Mesenchymal stem cell (in vitro differentiated cells and primary cell): ENCODE measurements at regions not wholly inside any gene's neighbourhood (a gene's known extent, or its start where the extent isn't known, plus 50 kb on each side); places are given as distances from the start of the nearest gene placed in this dataset.

Source experiments
- DNase-seq: peaks from one replicate; pipeline ENCODE4 v3.0.0-alpha.2; 2013
- H2AFZ ChIP-seq: one replicate; pipeline ENCODE4 v1.6.1; 2013; ENCODE audit warnings: low read depth, mild to moderate bottlenecking, control low read depth, inconsistent platforms, low read length, moderate library complexity
- H2AK5ac ChIP-seq: 2 replicates; pipeline ENCODE4 v1.6.1; 2013; ENCODE audit warnings: low read length, moderate library complexity, mild to moderate bottlenecking, inconsistent platforms; ENCODE audit not compliant: severe bottlenecking
- H2BK120ac ChIP-seq: one replicate; pipeline ENCODE4 v1.6.1; 2013; ENCODE audit warnings: low read depth, mild to moderate bottlenecking, inconsistent platforms, low read length, moderate library complexity
- H2BK12ac ChIP-seq, 2 experiments: one replicate each; pipeline ENCODE4 v1.6.1; 2013; ENCODE audit warnings: inconsistent platforms in 2 of 2, low read length in 2 of 2, mild to moderate bottlenecking in 2 of 2, moderate library complexity in 2 of 2, control low read depth in 1 of 2
- H2BK15ac ChIP-seq: one replicate; pipeline ENCODE4 v1.6.1; 2013; ENCODE audit warnings: mild to moderate bottlenecking, low read depth, inconsistent platforms; ENCODE audit not compliant: poor library complexity, severe bottlenecking
- H2BK5ac ChIP-seq: 2 replicates; pipeline ENCODE4 v1.6.1; 2013; ENCODE audit warnings: low read depth, mild to moderate bottlenecking, low read length, control low read depth, inconsistent platforms; ENCODE audit not compliant: poor library complexity, severe bottlenecking
- H3K14ac ChIP-seq, 2 experiments: one replicate each; pipeline ENCODE4 v1.6.1; 2013; ENCODE audit warnings: inconsistent platforms in 2 of 2, low read length in 2 of 2, control low read depth in 1 of 2, mild to moderate bottlenecking in 1 of 2, moderate library complexity in 1 of 2
- H3K18ac ChIP-seq, 2 experiments: one replicate each; pipeline ENCODE4 v1.6.1; 2013; ENCODE audit warnings: inconsistent platforms in 2 of 2, low read length in 2 of 2, control low read depth in 1 of 2, low read depth in 1 of 2, mild to moderate bottlenecking in 1 of 2
- H3K23ac ChIP-seq, 2 experiments: one replicate each; pipeline ENCODE4 v1.6.1; 2013; ENCODE audit warnings: inconsistent platforms in 2 of 2, low read length in 2 of 2, mild to moderate bottlenecking in 2 of 2, moderate library complexity in 2 of 2, control low read depth in 1 of 2
- H3K27ac ChIP-seq: 2 replicates; pipeline ENCODE4 v1.5.1; 2013; ENCODE audit warnings: mild to moderate bottlenecking, moderate library complexity, low read length, control low read depth, inconsistent platforms; ENCODE audit not compliant: poor library complexity, severe bottlenecking
- H3K27me3 ChIP-seq, 2 experiments: 2 replicates each; pipeline versions ENCODE4 v1.6.1 to v1.7.0; 2013; ENCODE audit warnings: low read length in 2 of 2, mild to moderate bottlenecking in 2 of 2, moderate library complexity in 2 of 2, control low read depth in 1 of 2, inconsistent platforms in 1 of 2; ENCODE audit not compliant: control insufficient read depth in 1 of 2, insufficient read depth in 1 of 2
- H3K36me3 ChIP-seq, 2 experiments: 2 replicates each; pipeline versions ENCODE4 v1.6.1 to v1.7.0; 2013; ENCODE audit warnings: low read length in 2 of 2, control low read depth in 1 of 2, inconsistent platforms in 1 of 2, low read depth in 1 of 2, mild to moderate bottlenecking in 1 of 2; ENCODE audit not compliant: insufficient read depth in 2 of 2, control insufficient read depth in 1 of 2
- H3K4ac ChIP-seq, 2 experiments: one replicate each; pipeline ENCODE4 v1.6.1; 2013; ENCODE audit warnings: inconsistent platforms in 2 of 2, low read length in 2 of 2, mild to moderate bottlenecking in 2 of 2, moderate library complexity in 2 of 2, control low read depth in 1 of 2, low read depth in 1 of 2
- H3K4me1 ChIP-seq: 2 replicates; pipeline ENCODE4 v1.6.1; 2013; ENCODE audit warnings: low read depth, low read length, control low read depth; ENCODE audit not compliant: control insufficient read depth, insufficient read depth
- H3K4me2 ChIP-seq: 2 replicates; pipeline ENCODE4 v1.6.1; 2013; ENCODE audit warnings: low read length, mild to moderate bottlenecking, inconsistent platforms; ENCODE audit not compliant: poor library complexity, severe bottlenecking
- H3K4me3 ChIP-seq, 2 experiments: 2 replicates each; pipeline versions ENCODE4 v1.5.1 to v1.7.0; 2013; ENCODE audit warnings: low read length in 2 of 2, mild to moderate bottlenecking in 2 of 2, control low read depth in 1 of 2, low read depth in 1 of 2; ENCODE audit not compliant: insufficient read depth in 1 of 2
- H3K79me1 ChIP-seq: replicated peaks from 2 replicates; pipeline ENCODE4 v1.6.1; 2013; ENCODE audit warnings: mild to moderate bottlenecking, control low read depth, low read length, inconsistent platforms; ENCODE audit not compliant: poor library complexity, severe bottlenecking
- H3K9ac ChIP-seq: 2 replicates; pipeline ENCODE4 v1.7.0; 2013; ENCODE audit warnings: mild to moderate bottlenecking, low read length, moderate library complexity
- H3K9me3 ChIP-seq: 2 replicates; pipeline ENCODE4 v1.7.0; 2013; ENCODE audit warnings: mild to moderate bottlenecking, low read length; ENCODE audit not compliant: control insufficient read depth
- H4K8ac ChIP-seq: one replicate; pipeline ENCODE4 v1.6.1; 2013; ENCODE audit warnings: inconsistent platforms, mild to moderate bottlenecking, low read length, moderate library complexity
- H4K91ac ChIP-seq: one replicate; pipeline ENCODE4 v1.6.1; 2013; ENCODE audit warnings: mild to moderate bottlenecking, low read length, inconsistent platforms
- WGBS: methylation state at CpG from one replicate; pipeline ENCODE4 v1.1.7; 2013; ENCODE audit warnings: mixed read lengths; 5-methylcytosine and 5-hydroxymethylcytosine counted together

DNA sequence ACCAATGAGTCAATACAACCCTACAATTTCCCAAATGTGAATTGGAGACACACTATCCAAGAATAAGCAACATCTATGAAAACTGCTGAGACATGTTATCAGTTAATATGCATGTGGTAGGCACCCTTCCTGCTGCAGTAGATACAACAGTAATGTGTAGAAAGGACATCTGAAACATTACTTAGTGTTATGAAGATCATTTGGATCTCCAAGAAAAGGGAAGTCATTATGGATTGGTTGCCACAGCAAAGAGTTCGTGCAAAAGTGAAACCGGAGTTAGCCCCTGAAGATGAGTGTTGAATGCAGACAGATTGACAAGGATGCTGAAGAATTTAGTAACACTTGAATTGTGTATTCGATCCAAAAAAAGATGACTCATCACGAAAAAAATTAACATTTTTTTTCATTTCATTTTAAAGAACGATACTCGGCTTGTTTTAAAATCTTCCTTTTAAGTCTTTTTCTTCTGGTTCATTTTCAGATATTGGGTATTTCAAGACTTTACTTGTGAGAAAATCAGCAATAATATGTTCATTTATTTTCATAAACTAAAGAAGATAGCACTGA lies 322.4 kb upstream of the KLF6 start:
- H4K91ac ChIP-seq = no peak overlapping the region
- no peak overlapping the region for H3K4ac ChIP-seq
- H3K4me2 ChIP-seq = no peak overlapping the region
- no peak overlapping the region for H4K8ac ChIP-seq
- no peak overlapping the region for H2BK120ac ChIP-seq
- no peaks in the 10 kb centered on the region for H3K27me3 ChIP-seq
- no peak overlapping the region for H3K4me3 ChIP-seq
- H3K9ac ChIP-seq = no peak overlapping the region
- H3K18ac ChIP-seq = no peak overlapping the region
- no peak overlapping the region for H2BK5ac ChIP-seq
- no peak for DNase-seq
- no peak overlapping the region for H3K27ac ChIP-seq
- no peaks in the 10 kb centered on the region for H3K9me3 ChIP-seq
- H3K23ac ChIP-seq = no peak overlapping the region
- H3K36me3 ChIP-seq = no peaks in the 10 kb centered on the region
- no peaks in the 10 kb centered on the region for H3K79me1 ChIP-seq
- H2AFZ ChIP-seq = no peak overlapping the region
- no peak overlapping the region for H2BK12ac ChIP-seq
- WGBS = 95% methylated on average over 2 of the region's 6 CpGs
- no peak overlapping the region for H3K14ac ChIP-seq
- no peak overlapping the region for H2AK5ac ChIP-seq
- H3K4me1 ChIP-seq = no peaks in the 10 kb centered on the region
- no peak overlapping the region for H2BK15ac ChIP-seq

DNA sequence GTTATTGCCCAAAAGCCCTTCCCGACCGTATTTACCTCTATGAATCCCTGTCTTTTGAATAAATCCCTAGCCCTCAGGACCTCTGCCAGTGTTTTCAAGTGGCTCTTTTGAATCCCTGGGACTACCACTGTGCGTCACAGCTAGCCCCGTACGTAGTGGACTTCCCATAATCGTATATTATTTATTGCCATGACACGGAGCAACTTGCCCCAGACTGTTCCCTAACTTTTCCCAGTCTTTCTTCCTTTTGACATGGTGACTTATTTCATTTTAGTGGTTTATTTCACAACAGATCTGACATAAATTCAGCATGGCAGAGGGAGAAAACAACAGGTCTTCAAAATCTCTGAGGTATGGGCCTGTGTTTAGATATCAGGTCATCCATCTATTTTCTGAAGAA lies 318.6 kb upstream of the KLF6 start:
- Histone ChIP-seq H3K27me3 (no peaks in the 10 kb centered on the region), H3K9me3 (no peaks in the 10 kb centered on the region), H2AFZ (no peak overlapping the region), H3K9ac (no peak overlapping the region), H2BK5ac (no peak overlapping the region), H3K79me1 (no peaks in the 10 kb centered on the region), H3K18ac (no peak overlapping the region), H3K23ac (no peak overlapping the region), H4K91ac (no peak overlapping the region), H2BK120ac (no peak overlapping the region), H3K4me1 (no peaks in the 10 kb centered on the region), H3K4me2 (no peak overlapping the region), H2AK5ac (no peak overlapping the region), H3K4ac (no peak overlapping the region), H2BK12ac (peak overlapping the region in 1 of 2 experiments; percentile 11), H3K27ac (no peak overlapping the region), H3K4me3 (no peak overlapping the region), H3K14ac (no peak overlapping the region), H4K8ac (no peak overlapping the region), H2BK15ac (no peak overlapping the region), H3K36me3 (no peaks in the 10 kb centered on the region)
- WGBS = 62% methylated on average over 7 of the region's 7 CpGs
- DNase-seq = peak; percentile 88

DNA sequence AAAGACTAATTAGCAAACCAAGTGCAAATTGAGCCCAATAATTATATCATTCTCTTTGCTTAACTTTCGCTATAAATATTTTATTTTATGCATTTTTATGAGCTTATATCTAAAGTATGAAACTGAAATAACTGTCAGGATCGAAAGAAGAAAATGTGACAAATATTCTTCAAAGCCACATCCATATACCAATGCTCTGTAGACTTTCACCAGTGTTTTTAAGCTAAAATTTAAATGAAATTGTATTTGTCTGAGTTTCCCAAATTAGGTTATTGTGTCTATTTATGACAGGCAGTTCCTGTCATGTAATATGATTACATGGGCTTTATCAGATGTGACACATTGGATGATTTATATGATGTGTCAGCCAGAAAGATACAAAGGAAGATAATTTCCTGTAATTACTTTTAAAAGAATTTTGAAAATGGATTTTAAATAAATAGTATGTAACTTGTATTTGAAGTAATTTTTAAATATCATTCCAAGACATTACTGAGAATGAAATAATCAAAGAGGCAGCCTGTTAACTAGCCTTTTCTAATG lies 317.9 kb upstream of the KLF6 start:
- Histone ChIP-seq H2BK15ac (no peak overlapping the region), H2BK120ac (no peak overlapping the region), H3K9me3 (no peaks in the 10 kb centered on the region), H2AFZ (no peak overlapping the region), H3K23ac (no peak overlapping the region), H3K4me3 (no peak overlapping the region), H3K79me1 (no peaks in the 10 kb centered on the region), H3K4me2 (no peak overlapping the region), H2BK5ac (no peak overlapping the region), H3K14ac (no peak overlapping the region), H4K91ac (no peak overlapping the region), H4K8ac (no peak overlapping the region), H3K36me3 (no peaks in the 10 kb centered on the region), H3K9ac (no peak overlapping the region), H3K4ac (no peak overlapping the region), H2BK12ac (no peak overlapping the region), H3K27ac (no peak overlapping the region), H2AK5ac (no peak overlapping the region), H3K4me1 (no peaks in the 10 kb centered on the region), H3K18ac (no peak overlapping the region), H3K27me3 (no peaks in the 10 kb centered on the region)
- no peak for DNase-seq
- WGBS = no CpG with 5 or more reads among the region's 2 CpGs

- no peaks in the 10 kb centered on the region for H3K4me1 ChIP-seq
- no peak overlapping the region for H2AK5ac ChIP-seq
- no peak overlapping the region for H3K23ac ChIP-seq
- no peak overlapping the region for H3K4ac ChIP-seq
- no peaks in the 10 kb centered on the region for H3K27me3 ChIP-seq
- no peak overlapping the region for H3K14ac ChIP-seq
- H4K91ac ChIP-seq = no peak overlapping the region
- no peak overlapping the region for H2BK120ac ChIP-seq
- H3K4me2 ChIP-seq = no peak overlapping the region
- no peak overlapping the region for H2BK15ac ChIP-seq
- no peak for DNase-seq
- H4K8ac ChIP-seq = no peak overlapping the region
- no peak overlapping the region for H2BK5ac ChIP-seq
- H3K4me3 ChIP-seq = no peak overlapping the region
- H3K36me3 ChIP-seq = no peaks in the 10 kb centered on the region
- no peak overlapping the region for H3K27ac ChIP-seq
- 96% methylated on average over 5 of the region's 8 CpGs for WGBS
- no peaks in the 10 kb centered on the region for H3K9me3 ChIP-seq
- H3K79me1 ChIP-seq = no peaks in the 10 kb centered on the region
- no peak overlapping the region for H2AFZ ChIP-seq
- H2BK12ac ChIP-seq = peak overlapping the region in 1 of 2 experiments; percentile 63
- no peak overlapping the region for H3K9ac ChIP-seq
- peak overlapping the region in 1 of 2 experiments; percentile 48 for H3K18ac ChIP-seq
These were observed 317.1 kb upstream of the KLF6 start for GRCh38 chr10:4101918-4102654.
